ENCODE measurements at regions not wholly inside any gene's neighbourhood (a gene's known extent, or its start where the extent isn't known, plus 50 kb on each side); places are given as distances from the start of the nearest gene placed in this dataset.

- no peak for TF ChIP-seq RFX5 (IDR thresholded peaks at IDR 0.05; ENCODE audit: borderline replicate concordance, low read depth, low read length)
- TF ChIP-seq YY1 (IDR thresholded peaks at IDR 0.05; ENCODE audit: low read depth, low read length), result no peak
- TF ChIP-seq POLR2A (IDR thresholded peaks at IDR 0.05; ENCODE audit: control extremely low read depth in 1 of 2, low read depth in 2 of 2, low read length in 2 of 2), result no peak
- TF ChIP-seq, protein P1, sequence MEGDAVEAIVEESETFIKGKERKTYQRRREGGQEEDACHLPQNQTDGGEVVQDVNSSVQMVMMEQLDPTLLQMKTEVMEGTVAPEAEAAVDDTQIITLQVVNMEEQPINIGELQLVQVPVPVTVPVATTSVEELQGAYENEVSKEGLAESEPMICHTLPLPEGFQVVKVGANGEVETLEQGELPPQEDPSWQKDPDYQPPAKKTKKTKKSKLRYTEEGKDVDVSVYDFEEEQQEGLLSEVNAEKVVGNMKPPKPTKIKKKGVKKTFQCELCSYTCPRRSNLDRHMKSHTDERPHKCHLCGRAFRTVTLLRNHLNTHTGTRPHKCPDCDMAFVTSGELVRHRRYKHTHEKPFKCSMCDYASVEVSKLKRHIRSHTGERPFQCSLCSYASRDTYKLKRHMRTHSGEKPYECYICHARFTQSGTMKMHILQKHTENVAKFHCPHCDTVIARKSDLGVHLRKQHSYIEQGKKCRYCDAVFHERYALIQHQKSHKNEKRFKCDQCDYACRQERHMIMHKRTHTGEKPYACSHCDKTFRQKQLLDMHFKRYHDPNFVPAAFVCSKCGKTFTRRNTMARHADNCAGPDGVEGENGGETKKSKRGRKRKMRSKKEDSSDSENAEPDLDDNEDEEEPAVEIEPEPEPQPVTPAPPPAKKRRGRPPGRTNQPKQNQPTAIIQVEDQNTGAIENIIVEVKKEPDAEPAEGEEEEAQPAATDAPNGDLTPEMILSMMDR (IDR thresholded peaks at IDR 0.05; ENCODE audit: control extremely low read depth in 1 of 3, insufficient read depth in 1 of 3, low read depth in 1 of 3, low read length in 3 of 3), result no peak
- no peak for TF ChIP-seq CHD2 (IDR thresholded peaks at IDR 0.05; ENCODE audit: low read length)
- no peak for TF ChIP-seq SIN3A (conservative IDR thresholded peaks at IDR 0.05 in 1 of 2, IDR thresholded peaks at IDR 0.05 in 1 of 2; ENCODE audit: low read depth in 1 of 2, low read length in 2 of 2)
- no peak for TF ChIP-seq SAP30 (IDR thresholded peaks at IDR 0.05; ENCODE audit: insufficient read depth, insufficient replicate concordance, low read length)
Observed at GRCh38 chr4:30903502-30904214, 183.5 kb downstream of the PCDH7 start.
